ENCODE measurements at regions not wholly inside any gene's neighbourhood (a gene's known extent, or its start where the extent isn't known, plus 50 kb on each side); places are given as distances from the start of the nearest gene placed in this dataset.

GRCh38 chr2:120875431-120875830 lies 139.8 kb downstream of the GLI2 start:
- no peaks in the 10 kb centered on the region for H3K9me3 ChIP-seq (ENCODE audit: insufficient read depth, low read depth)
- H3K27me3 ChIP-seq (ENCODE audit: insufficient read depth, low read depth): peaks cover 71% of the 10 kb centered on the region
- no peaks in the 10 kb centered on the region for H3K4me1 ChIP-seq (replicated peaks; ENCODE audit: insufficient read depth)
- no peaks in the 10 kb centered on the region for H3K9me2 ChIP-seq (ENCODE audit: insufficient read depth)
- H3F3A ChIP-seq (ENCODE audit: insufficient read depth, low read depth): no peaks in the 10 kb centered on the region
- no peaks in the 10 kb centered on the region; the same call in 1 of the 2 replicates for H4K20me1 ChIP-seq (ENCODE audit: insufficient read depth)
- TF ChIP-seq, protein P1, sequence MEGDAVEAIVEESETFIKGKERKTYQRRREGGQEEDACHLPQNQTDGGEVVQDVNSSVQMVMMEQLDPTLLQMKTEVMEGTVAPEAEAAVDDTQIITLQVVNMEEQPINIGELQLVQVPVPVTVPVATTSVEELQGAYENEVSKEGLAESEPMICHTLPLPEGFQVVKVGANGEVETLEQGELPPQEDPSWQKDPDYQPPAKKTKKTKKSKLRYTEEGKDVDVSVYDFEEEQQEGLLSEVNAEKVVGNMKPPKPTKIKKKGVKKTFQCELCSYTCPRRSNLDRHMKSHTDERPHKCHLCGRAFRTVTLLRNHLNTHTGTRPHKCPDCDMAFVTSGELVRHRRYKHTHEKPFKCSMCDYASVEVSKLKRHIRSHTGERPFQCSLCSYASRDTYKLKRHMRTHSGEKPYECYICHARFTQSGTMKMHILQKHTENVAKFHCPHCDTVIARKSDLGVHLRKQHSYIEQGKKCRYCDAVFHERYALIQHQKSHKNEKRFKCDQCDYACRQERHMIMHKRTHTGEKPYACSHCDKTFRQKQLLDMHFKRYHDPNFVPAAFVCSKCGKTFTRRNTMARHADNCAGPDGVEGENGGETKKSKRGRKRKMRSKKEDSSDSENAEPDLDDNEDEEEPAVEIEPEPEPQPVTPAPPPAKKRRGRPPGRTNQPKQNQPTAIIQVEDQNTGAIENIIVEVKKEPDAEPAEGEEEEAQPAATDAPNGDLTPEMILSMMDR (conservative IDR thresholded peaks at IDR 0.05): no peak
- TF ChIP-seq EZH2 (IDR thresholded peaks at IDR 0.05; ENCODE audit: low read depth): no peak
- BruUV-seq (replicated peaks): no TSS peak
- H3K79me2 ChIP-seq (ENCODE audit: low read depth): no peaks in the 10 kb centered on the region
- no peak overlapping the region for H2AFZ ChIP-seq
- no peak for DNase-seq
- no peak overlapping the region for H3K27ac ChIP-seq
- ChIA-PET POLR2A (ENCODE audit: unreplicated experiment) (no interaction called here), CTCF (interaction anchor here (0.6 kb wide), 1 partner anchor 932 kb away, joined by 7 read pairs; no protein-coding TSS in a partner anchor)
- H3K4me2 ChIP-seq: no peak overlapping the region
- H3K4me3 ChIP-seq: no peak overlapping the region
- H3K36me3 ChIP-seq (ENCODE audit: low read depth): no peaks in the 10 kb centered on the region
- intact Hi-C loops (cut with micrococcal nuclease; ENCODE audit: unreplicated experiment): no loop called here

- intact Hi-C loops (cut with micrococcal nuclease; ENCODE audit: unreplicated experiment): no loop called here
- BruUV-seq (replicated peaks): no TSS peak
- no peaks in the 10 kb centered on the region for H3F3A ChIP-seq (ENCODE audit: insufficient read depth, low read depth)
Observed at GRCh38 chr2:120876526-120877280, 141.0 kb downstream of the GLI2 start.

GRCh38 chr2:120877409-120877808 lies 141.7 kb downstream of the GLI2 start:
- Histone ChIP-seq H3K4me2 (no peak overlapping the region), H3K4me1 (replicated peaks; ENCODE audit: insufficient read depth) (no peaks in the 10 kb centered on the region), H3K9me3 (ENCODE audit: insufficient read depth, low read depth) (no peaks in the 10 kb centered on the region), H4K20me1 (ENCODE audit: insufficient read depth) (no peaks in the 10 kb centered on the region; the same call in 1 of the 2 replicates), H2AFZ (no peak overlapping the region), H3F3A (ENCODE audit: insufficient read depth, low read depth) (no peaks in the 10 kb centered on the region), H3K9me2 (ENCODE audit: insufficient read depth) (no peaks in the 10 kb centered on the region), H3K4me3 (no peak overlapping the region), H3K79me2 (ENCODE audit: low read depth) (no peaks in the 10 kb centered on the region), H3K27ac (no peak overlapping the region), H3K36me3 (ENCODE audit: low read depth) (no peaks in the 10 kb centered on the region), H3K27me3 (ENCODE audit: insufficient read depth, low read depth) (peaks cover 65% of the 10 kb centered on the region)
- TF ChIP-seq, protein P1 (conservative IDR thresholded peaks at IDR 0.05): no peak
- no peak for TF ChIP-seq EZH2 (IDR thresholded peaks at IDR 0.05; ENCODE audit: low read depth)
- ChIA-PET POLR2A (ENCODE audit: unreplicated experiment) (no interaction called here), CTCF (no interaction called here)
- intact Hi-C loops (cut with micrococcal nuclease; ENCODE audit: unreplicated experiment): no loop called here
- no TSS peak for BruUV-seq (replicated peaks)
- no peak for DNase-seq

More at GRCh38 chr2:120876526-120877280, 141.0 kb downstream of the GLI2 start:
- peaks cover 67% of the 10 kb centered on the region for H3K27me3 ChIP-seq (ENCODE audit: insufficient read depth, low read depth)
- H4K20me1 ChIP-seq (ENCODE audit: insufficient read depth): no peaks in the 10 kb centered on the region; the same call in 1 of the 2 replicates
- H3K4me1 ChIP-seq (replicated peaks; ENCODE audit: insufficient read depth): no peaks in the 10 kb centered on the region
- no peak overlapping the region for H3K27ac ChIP-seq
- H2AFZ ChIP-seq: no peak overlapping the region
- H3K36me3 ChIP-seq (ENCODE audit: low read depth): no peaks in the 10 kb centered on the region
- no peak overlapping the region for H3K4me2 ChIP-seq
- H3K79me2 ChIP-seq (ENCODE audit: low read depth): no peaks in the 10 kb centered on the region
- no peaks in the 10 kb centered on the region for H3K9me2 ChIP-seq (ENCODE audit: insufficient read depth)
- ChIA-PET POLR2A (ENCODE audit: unreplicated experiment) (interaction anchor here (0.6 kb wide), 1 partner anchor 86 kb away, joined by 3 read pairs; no protein-coding TSS in a partner anchor), CTCF (no interaction called here)
- TF ChIP-seq EZH2 (IDR thresholded peaks at IDR 0.05; ENCODE audit: low read depth): no peak
- TF ChIP-seq, protein P1 (conservative IDR thresholded peaks at IDR 0.05): no peak
- H3K9me3 ChIP-seq (ENCODE audit: insufficient read depth, low read depth): no peaks in the 10 kb centered on the region
- DNase-seq: no peak
- H3K4me3 ChIP-seq: no peak overlapping the region
